ENCODE measurements at regions not wholly inside any gene's neighbourhood (a gene's known extent, or its start where the extent isn't known, plus 50 kb on each side); places are given as distances from the start of the nearest gene placed in this dataset.

DNA sequence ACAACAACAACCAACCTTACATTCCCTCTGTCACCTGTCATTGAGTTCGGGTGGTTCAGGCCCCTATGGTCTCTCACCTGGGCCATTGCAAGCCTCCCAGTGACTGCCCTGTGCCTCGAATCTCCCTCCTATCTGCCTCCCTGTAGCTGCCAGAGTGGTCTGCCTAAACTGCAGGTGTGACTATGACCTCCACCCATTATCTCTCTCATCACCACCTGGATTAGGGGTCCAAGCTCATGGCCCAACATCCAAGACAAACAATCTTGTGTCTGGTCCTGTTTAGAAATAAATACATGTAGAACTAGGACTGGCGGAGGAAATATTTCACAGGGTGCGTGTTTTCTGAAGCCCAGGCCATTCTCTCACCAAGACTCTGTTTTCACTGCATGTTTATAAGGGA lies 146.6 kb downstream of the HERPUD2 start:
- Mint-ChIP-seq H3K27me3 (ENCODE audit: unreplicated experiment) (peaks cover 4% of the 10 kb centered on the region), H3K27ac (ENCODE audit: unreplicated experiment) (no peak overlapping the region), H3K4me3 (ENCODE audit: unreplicated experiment) (no peak overlapping the region), H3K36me3 (ENCODE audit: low read depth, unreplicated experiment) (no peaks in the 10 kb centered on the region), H3K9me3 (ENCODE audit: unreplicated experiment) (no peaks in the 10 kb centered on the region), H3K4me1 (ENCODE audit: unreplicated experiment) (peaks cover 5% of the 10 kb centered on the region)
- DNase-seq (ENCODE audit: low spot score) = no peak
- TF ChIP-seq, protein P1, sequence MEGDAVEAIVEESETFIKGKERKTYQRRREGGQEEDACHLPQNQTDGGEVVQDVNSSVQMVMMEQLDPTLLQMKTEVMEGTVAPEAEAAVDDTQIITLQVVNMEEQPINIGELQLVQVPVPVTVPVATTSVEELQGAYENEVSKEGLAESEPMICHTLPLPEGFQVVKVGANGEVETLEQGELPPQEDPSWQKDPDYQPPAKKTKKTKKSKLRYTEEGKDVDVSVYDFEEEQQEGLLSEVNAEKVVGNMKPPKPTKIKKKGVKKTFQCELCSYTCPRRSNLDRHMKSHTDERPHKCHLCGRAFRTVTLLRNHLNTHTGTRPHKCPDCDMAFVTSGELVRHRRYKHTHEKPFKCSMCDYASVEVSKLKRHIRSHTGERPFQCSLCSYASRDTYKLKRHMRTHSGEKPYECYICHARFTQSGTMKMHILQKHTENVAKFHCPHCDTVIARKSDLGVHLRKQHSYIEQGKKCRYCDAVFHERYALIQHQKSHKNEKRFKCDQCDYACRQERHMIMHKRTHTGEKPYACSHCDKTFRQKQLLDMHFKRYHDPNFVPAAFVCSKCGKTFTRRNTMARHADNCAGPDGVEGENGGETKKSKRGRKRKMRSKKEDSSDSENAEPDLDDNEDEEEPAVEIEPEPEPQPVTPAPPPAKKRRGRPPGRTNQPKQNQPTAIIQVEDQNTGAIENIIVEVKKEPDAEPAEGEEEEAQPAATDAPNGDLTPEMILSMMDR (IDR thresholded peaks at IDR 0.05; ENCODE audit: unreplicated experiment) = no peak

DNA sequence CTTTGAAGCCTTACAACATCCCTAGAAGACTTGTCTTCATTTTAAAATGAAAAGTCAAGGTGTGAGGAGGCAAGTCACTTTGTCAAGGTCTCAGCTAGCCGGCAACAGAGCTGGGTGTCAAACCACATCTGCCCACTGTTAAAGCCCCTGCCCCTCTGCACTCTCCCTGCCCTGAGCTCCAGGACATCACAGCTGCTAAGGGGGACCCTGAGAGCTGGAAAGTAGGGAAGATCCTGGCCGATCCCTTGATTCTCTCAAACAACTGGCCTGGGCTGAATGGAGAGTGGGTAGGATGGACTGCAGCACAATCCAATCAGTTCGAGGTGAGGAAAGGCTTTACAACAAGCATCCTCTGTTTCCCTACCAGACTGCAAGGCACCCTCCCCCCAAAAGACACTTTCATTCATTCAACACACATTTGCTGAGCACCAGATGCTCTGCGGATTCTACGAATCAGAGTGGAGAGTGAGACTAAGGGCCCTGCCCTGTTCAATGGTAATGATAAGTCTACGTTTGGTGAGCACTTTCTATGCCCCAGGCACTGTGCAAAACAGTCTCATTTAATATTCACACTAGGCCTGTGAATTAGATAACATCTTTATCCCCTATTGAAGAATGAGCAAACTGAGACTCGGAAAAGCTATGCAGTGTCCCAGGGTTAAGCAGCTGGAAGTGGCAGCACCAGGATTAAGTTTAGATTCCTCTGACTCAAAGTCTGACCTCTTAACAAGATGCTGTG lies 148.1 kb downstream of the HERPUD2 start:
- no peak for DNase-seq (ENCODE audit: low spot score)
- no peaks in the 10 kb centered on the region for H3K9me3 Mint-ChIP-seq (ENCODE audit: unreplicated experiment)
- no peak overlapping the region for H3K27ac Mint-ChIP-seq (ENCODE audit: unreplicated experiment)
- TF ChIP-seq, protein P1 (IDR thresholded peaks at IDR 0.05; ENCODE audit: unreplicated experiment) = no peak
- H3K36me3 Mint-ChIP-seq (ENCODE audit: low read depth, unreplicated experiment) = no peaks in the 10 kb centered on the region
- H3K4me1 Mint-ChIP-seq (ENCODE audit: unreplicated experiment) = peaks cover 5% of the 10 kb centered on the region
- peaks cover 4% of the 10 kb centered on the region for H3K27me3 Mint-ChIP-seq (ENCODE audit: unreplicated experiment)
- H3K4me3 Mint-ChIP-seq (ENCODE audit: unreplicated experiment) = no peak overlapping the region

DNA sequence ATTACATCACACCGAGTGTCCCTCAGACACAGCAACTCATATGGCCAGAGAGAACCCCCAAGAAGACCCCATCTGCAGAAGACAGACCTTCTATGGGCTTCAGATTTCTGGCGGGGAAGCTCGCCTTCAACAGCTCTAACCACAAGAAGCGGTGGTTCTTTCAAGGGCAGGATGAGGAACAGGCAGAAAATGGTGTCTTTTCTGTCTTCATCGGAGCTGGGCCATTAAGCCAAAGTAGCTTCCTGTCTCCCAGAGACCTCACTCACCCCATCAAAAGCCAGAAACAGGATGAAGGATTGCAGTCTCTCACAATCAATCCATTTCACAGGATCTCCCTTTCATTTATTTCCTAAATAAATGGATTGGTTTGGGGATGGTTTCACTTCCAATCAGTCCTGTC lies 149.1 kb downstream of the HERPUD2 start:
- TF ChIP-seq, protein P1 (IDR thresholded peaks at IDR 0.05; ENCODE audit: unreplicated experiment) = no peak
- Mint-ChIP-seq H3K4me3 (ENCODE audit: unreplicated experiment) (no peak overlapping the region), H3K36me3 (ENCODE audit: low read depth, unreplicated experiment) (no peaks in the 10 kb centered on the region)

DNA sequence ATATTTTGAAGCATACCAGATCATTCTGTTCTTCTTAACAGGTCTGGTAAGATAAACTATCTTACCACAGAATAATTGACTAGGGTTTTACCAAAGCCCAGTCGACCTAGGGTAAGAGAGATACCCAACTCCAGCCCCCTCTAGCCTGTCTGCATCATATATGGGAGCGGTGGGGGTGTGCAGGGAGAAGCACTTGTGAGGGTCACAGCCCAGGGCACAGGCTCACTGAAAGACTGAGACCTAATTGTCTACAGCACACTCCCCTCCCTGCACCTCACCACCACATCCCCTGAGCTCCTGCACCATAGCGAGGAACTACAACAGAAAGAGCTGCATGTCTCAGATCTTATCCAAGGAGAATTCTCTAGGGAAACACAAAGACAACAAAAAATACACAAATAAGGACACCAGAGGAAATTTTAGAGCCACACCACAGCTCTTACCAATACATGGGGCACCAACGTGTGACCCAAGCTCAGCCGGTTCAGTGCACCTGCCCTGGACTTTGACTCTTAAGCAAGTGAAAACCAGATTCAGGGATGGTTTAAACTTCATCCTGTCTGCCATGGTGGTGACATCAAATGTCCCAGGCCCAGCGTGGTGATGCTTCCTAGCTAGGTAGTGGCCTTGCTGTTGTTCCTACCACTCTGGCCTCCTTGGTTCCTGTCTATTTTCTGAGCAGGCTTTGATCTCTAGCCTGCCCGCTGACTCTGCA lies 150.8 kb downstream of the HERPUD2 start:
- peaks cover 4% of the 10 kb centered on the region for H3K27me3 Mint-ChIP-seq (ENCODE audit: unreplicated experiment)
- no peak for DNase-seq (ENCODE audit: low spot score)
- H3K27ac Mint-ChIP-seq (ENCODE audit: unreplicated experiment) = no peak overlapping the region
- no peak overlapping the region for H3K4me3 Mint-ChIP-seq (ENCODE audit: unreplicated experiment)
- H3K36me3 Mint-ChIP-seq (ENCODE audit: low read depth, unreplicated experiment) = no peaks in the 10 kb centered on the region
- no peaks in the 10 kb centered on the region for H3K9me3 Mint-ChIP-seq (ENCODE audit: unreplicated experiment)
- TF ChIP-seq, protein P1 (IDR thresholded peaks at IDR 0.05; ENCODE audit: unreplicated experiment) = no peak
- peaks cover 5% of the 10 kb centered on the region for H3K4me1 Mint-ChIP-seq (ENCODE audit: unreplicated experiment)

More for the DNA sequence above, 149.1 kb downstream of the HERPUD2 start:
- Mint-ChIP-seq H3K27me3 (ENCODE audit: unreplicated experiment) (peaks cover 4% of the 10 kb centered on the region), H3K27ac (ENCODE audit: unreplicated experiment) (no peak overlapping the region), H3K9me3 (ENCODE audit: unreplicated experiment) (no peaks in the 10 kb centered on the region), H3K4me1 (ENCODE audit: unreplicated experiment) (peaks cover 5% of the 10 kb centered on the region)
- DNase-seq (ENCODE audit: low spot score) = no peak

Data from endothelial cell (in vitro differentiated cells).